Tibial nerve (tissue), 4 donors: ENCODE measurements at regions not wholly inside any gene's neighbourhood (a gene's known extent, or its start where the extent isn't known, plus 50 kb on each side); places are given as distances from the start of the nearest gene placed in this dataset.

Experiments
- CTCF ChIP-seq, 5 experiments: fragments of 200-600 bp in 3 of 5; fragments of 450-650 bp in 2 of 5; sonication (generic) in 3 of 5; IDR thresholded peaks; one replicate each; pipeline ENCODE4 v1.5.1; 2016 to 2019; ENCODE audit warnings: antibody characterized with exemption in 5 of 5, mild to moderate bottlenecking in 3 of 5, moderate library complexity in 2 of 5
- EP300 ChIP-seq, 2 donors: sonication (generic); formaldehyde crosslinking; IDR thresholded peaks; one replicate each; pipeline ENCODE4 v1.6.1; 2017; ENCODE audit warnings: antibody characterized with exemption in 2 of 2, mild to moderate bottlenecking in 1 of 2
- POLR2A ChIP-seq, 2 donors: fragments of 450-650 bp; IDR thresholded peaks; one replicate each; pipeline ENCODE4 v1.6.1; 2017; ENCODE audit warnings: antibody characterized with exemption in 2 of 2, mild to moderate bottlenecking in 2 of 2, moderate library complexity in 2 of 2

- TF ChIP-seq CTCF (IDR thresholded peaks at IDR 0.05) (no peak), POLR2A (IDR thresholded peaks at IDR 0.05) (no peak), EP300 (IDR thresholded peaks at IDR 0.05) (no peak)
These were observed 1558.5 kb downstream of the UQCRFS1 start for GRCh38 chr19:27654266-27654990.
